C4-2B (cell line): ENCODE measurements at regions not wholly inside any gene's neighbourhood (a gene's known extent, or its start where the extent isn't known, plus 50 kb on each side); places are given as distances from the start of the nearest gene placed in this dataset.

Experiments
- ZFX ChIP-seq: fragments of 450-650 bp; IDR thresholded peaks from 2 replicates; pipeline ENCODE4 v1.6.1; 2017
- TF ChIP-seq, protein P1 (sequence below): fragments of 450-650 bp; conservative IDR thresholded peaks from 2 replicates; pipeline ENCODE4 v1.5.1; 2017; ENCODE audit warnings: mild to moderate bottlenecking

DNA sequence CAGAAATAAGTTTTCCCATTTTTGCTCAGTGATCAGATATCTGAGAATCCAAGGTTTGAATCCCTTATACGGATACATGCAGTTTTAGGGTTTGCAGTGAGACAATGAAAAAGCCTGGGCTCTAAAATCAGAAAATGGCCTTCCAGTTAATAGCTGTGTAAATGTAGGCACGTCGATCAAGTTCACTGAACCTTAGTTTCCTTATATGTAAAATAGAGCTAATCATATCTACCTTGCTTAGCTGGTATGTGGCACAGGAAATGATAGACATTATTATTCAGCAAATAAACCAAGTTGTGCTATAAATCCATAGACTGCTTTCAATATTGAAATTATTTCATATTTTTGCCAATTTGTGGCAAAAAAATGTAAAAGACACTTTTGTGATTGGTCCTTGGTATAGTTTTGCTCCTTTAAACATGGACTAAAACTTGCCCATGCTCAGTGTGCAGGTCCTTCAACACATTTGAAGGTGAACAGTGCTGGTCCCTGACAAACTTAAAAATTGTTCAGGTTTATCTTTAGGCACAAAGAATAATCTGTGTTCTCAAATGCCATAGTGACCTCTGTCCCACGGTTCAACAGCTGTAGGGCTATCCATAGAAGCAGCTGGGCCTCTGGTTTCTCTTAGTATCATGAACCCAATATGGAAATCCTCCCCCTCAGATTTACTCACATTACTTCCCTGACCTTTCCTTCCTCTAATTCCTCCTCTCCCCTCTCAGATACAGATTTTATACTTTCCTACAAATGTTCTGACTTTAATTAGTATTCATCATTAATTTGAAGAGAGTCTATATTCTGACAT, 51.0 kb downstream of the CCDC54 start:
- TF ChIP-seq, protein P1, sequence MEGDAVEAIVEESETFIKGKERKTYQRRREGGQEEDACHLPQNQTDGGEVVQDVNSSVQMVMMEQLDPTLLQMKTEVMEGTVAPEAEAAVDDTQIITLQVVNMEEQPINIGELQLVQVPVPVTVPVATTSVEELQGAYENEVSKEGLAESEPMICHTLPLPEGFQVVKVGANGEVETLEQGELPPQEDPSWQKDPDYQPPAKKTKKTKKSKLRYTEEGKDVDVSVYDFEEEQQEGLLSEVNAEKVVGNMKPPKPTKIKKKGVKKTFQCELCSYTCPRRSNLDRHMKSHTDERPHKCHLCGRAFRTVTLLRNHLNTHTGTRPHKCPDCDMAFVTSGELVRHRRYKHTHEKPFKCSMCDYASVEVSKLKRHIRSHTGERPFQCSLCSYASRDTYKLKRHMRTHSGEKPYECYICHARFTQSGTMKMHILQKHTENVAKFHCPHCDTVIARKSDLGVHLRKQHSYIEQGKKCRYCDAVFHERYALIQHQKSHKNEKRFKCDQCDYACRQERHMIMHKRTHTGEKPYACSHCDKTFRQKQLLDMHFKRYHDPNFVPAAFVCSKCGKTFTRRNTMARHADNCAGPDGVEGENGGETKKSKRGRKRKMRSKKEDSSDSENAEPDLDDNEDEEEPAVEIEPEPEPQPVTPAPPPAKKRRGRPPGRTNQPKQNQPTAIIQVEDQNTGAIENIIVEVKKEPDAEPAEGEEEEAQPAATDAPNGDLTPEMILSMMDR = no peak
- no peak for TF ChIP-seq ZFX
